ENCODE measurements at regions not wholly inside any gene's neighbourhood (a gene's known extent, or its start where the extent isn't known, plus 50 kb on each side); places are given as distances from the start of the nearest gene placed in this dataset.

DNA sequence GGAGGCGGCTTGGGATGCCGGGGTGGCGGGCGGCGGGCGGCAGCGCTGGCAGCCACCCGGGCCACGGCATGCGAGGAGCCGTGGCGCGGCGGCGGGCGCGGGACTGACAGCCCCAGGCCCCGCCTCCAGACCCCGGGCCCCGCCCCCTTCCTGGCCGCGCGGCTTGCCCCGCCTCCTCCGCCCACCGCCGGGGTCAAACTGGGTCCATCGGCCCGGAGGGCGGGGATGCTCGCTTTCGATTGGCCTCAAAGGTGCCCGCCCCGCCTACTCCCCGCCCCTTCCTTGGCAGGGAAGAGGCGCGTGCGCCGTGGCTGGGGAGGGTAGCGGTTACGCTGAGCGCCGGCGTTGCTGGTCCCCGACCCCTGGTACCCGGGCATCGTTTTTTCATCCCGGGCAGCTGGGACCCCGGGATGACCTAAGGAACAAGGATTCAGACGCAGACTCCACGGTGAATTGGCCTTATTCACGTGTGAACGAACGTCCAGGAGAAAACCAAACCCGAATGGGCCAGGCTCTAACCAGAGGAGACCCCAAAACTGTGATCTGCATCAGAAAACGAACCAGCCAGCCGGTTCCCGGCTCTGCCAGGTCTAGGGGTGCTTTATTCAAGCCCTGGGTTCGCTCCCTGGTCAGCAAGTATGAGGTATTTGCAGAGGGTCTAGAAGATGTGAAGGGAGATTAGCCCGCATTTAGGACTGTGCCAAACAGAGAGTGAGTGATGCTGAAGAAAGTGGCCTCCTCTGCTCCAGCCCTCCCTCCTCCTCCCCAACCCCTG is 117.2 kb upstream of the GUCA2B start:
- no peaks in the 10 kb centered on the region for H3K4me1 ChIP-seq (ENCODE audit: insufficient read depth, low read length)
- no peak overlapping the region for H2AK5ac ChIP-seq (ENCODE audit: insufficient read length, low read length)
- H2BK5ac ChIP-seq (ENCODE audit: insufficient read length, low read length), result no peak overlapping the region
- no peaks in the 10 kb centered on the region for H3K79me1 ChIP-seq (ENCODE audit: insufficient read depth, low read depth, low read length, poor library complexity, severe bottlenecking)
- H3K9me3 ChIP-seq (ENCODE audit: control insufficient read depth, low read depth, low read length), result no peaks in the 10 kb centered on the region
- Mint-ChIP-seq H3K4me3 (peak overlapping the region; percentile 80 to 87), H3K4me1 (peaks cover 9% of the 10 kb centered on the region in 2 experiments), H3K27me3 (ENCODE audit: low read depth) (peaks cover 35% of the 10 kb centered on the region), H3K9me3 (no peaks in the 10 kb centered on the region), H3K36me3 (ENCODE audit: insufficient read depth in 1 of 3, low read depth in 3 of 3) (peaks cover 0 to 2% (median 0%) of the 10 kb centered on the region in 3 experiments; a peak in 2 of 7 replicates), H3K27ac (no peak overlapping the region)
- no peak overlapping the region for H3K9ac ChIP-seq (ENCODE audit: extremely low read depth, insufficient read length, low read length)
- TF ChIP-seq, protein P1, sequence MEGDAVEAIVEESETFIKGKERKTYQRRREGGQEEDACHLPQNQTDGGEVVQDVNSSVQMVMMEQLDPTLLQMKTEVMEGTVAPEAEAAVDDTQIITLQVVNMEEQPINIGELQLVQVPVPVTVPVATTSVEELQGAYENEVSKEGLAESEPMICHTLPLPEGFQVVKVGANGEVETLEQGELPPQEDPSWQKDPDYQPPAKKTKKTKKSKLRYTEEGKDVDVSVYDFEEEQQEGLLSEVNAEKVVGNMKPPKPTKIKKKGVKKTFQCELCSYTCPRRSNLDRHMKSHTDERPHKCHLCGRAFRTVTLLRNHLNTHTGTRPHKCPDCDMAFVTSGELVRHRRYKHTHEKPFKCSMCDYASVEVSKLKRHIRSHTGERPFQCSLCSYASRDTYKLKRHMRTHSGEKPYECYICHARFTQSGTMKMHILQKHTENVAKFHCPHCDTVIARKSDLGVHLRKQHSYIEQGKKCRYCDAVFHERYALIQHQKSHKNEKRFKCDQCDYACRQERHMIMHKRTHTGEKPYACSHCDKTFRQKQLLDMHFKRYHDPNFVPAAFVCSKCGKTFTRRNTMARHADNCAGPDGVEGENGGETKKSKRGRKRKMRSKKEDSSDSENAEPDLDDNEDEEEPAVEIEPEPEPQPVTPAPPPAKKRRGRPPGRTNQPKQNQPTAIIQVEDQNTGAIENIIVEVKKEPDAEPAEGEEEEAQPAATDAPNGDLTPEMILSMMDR (conservative IDR thresholded peaks at IDR 0.05), result no peak
- no CpG with 5 or more reads among the region's 60 CpGs for WGBS (ENCODE audit: extremely low coverage, insufficient read length, low lambda C conversion rate)
- no peak overlapping the region for H3K27ac ChIP-seq (ENCODE audit: insufficient read length, low read depth, low read length)
- no peak overlapping the region for H3K14ac ChIP-seq (ENCODE audit: insufficient read depth, low read length)
- peak; percentile 95 for DNase-seq
- H3K79me2 ChIP-seq (ENCODE audit: insufficient read depth, low read length), result no peaks in the 10 kb centered on the region
- H3K23me2 ChIP-seq (ENCODE audit: insufficient read length, low read depth, low read length, poor library complexity, severe bottlenecking), result peaks cover 7% of the 10 kb centered on the region
- H2BK20ac ChIP-seq (ENCODE audit: low read depth, low read length, poor library complexity, severe bottlenecking), result no peak overlapping the region
- H2BK120ac ChIP-seq (ENCODE audit: low read depth, low read length, poor library complexity, severe bottlenecking), result no peak overlapping the region
- H3K56ac ChIP-seq (ENCODE audit: insufficient read length, low read depth, low read length), result no peak overlapping the region
- H2BK12ac ChIP-seq (ENCODE audit: insufficient read length, low read depth, low read length), result no peak overlapping the region
- no peaks in the 10 kb centered on the region for H4K20me1 ChIP-seq (ENCODE audit: control insufficient read depth, insufficient read depth, insufficient read length)
- peaks cover 4% of the 10 kb centered on the region; the same call in 1 of the 2 replicates for H3K27me3 ChIP-seq (ENCODE audit: insufficient read depth, low read length)
- H3T11ph ChIP-seq (ENCODE audit: low read length), result no peak overlapping the region
- H3K4me2 ChIP-seq (ENCODE audit: insufficient read depth, insufficient read length, low read length), result peak overlapping the region; percentile 66
- H3K18ac ChIP-seq (ENCODE audit: insufficient read length, low read depth, low read length), result no peak overlapping the region
- H3K4ac ChIP-seq (ENCODE audit: low read depth, low read length), result no peak overlapping the region
- no peak overlapping the region for H3K23ac ChIP-seq (ENCODE audit: insufficient read length, low read depth, low read length)
- H4K5ac ChIP-seq (ENCODE audit: insufficient read length, low read depth, low read length), result no peak overlapping the region
- no peak overlapping the region for H2BK15ac ChIP-seq (ENCODE audit: low read depth, low read length)
- no peak overlapping the region for H2AFZ ChIP-seq (ENCODE audit: low read length)
- no peak overlapping the region for H4K8ac ChIP-seq (replicated peaks; ENCODE audit: insufficient read length, low read depth, low read length)
- no peak overlapping the region for H4K91ac ChIP-seq (ENCODE audit: insufficient read length, low read depth, low read length)

All from H9 (cell line).